Neural progenitor cell (in vitro differentiated cells): ENCODE measurements at regions not wholly inside any gene's neighbourhood (a gene's known extent, or its start where the extent isn't known, plus 50 kb on each side); places are given as distances from the start of the nearest gene placed in this dataset.
"Not testable (repeated sequence)": the region's sequence is repeated elsewhere in the genome, so short reads cannot be mapped to it uniquely, and the experiment has no call there.

Experiments used
- DNase-seq: peaks from one replicate; pipeline ENCODE4 v3.0.0-alpha.2; 2016; ENCODE audit warnings: low spot score
- H2AFZ ChIP-seq: fragments of 200-600 bp; sonication (generic); replicated peaks from 2 replicates; pipeline ENCODE4 v1.6.1; 2016; ENCODE audit warnings: antibody characterized with exemption
- H3F3A ChIP-seq: fragments of 200-600 bp; sonication (generic); 2 replicates; pipeline ENCODE4 v1.6.1; 2016; ENCODE audit warnings: antibody characterized with exemption, low read depth
- H3K27ac ChIP-seq: fragments of 200-600 bp; sonication (generic); 2 replicates; pipeline ENCODE4 v1.5.1; 2016; ENCODE audit warnings: mild to moderate bottlenecking
- H3K27me3 ChIP-seq: fragments of 200-600 bp; sonication (generic); 2 replicates; pipeline ENCODE4 v1.6.1; 2016; ENCODE audit warnings: mild to moderate bottlenecking, moderate library complexity
- H3K36me3 ChIP-seq: fragments of 200-600 bp; sonication (generic); 2 replicates; pipeline ENCODE4 v1.5.1; 2016
- H3K4me1 ChIP-seq: fragments of 200-600 bp; sonication (generic); 2 replicates; pipeline ENCODE4 v1.6.1; 2016; ENCODE audit warnings: mixed run types
- H3K4me2 ChIP-seq: fragments of 200-600 bp; sonication (generic); 2 replicates; pipeline ENCODE4 v1.6.1; 2016
- H3K4me3 ChIP-seq: fragments of 200-600 bp; sonication (generic); 2 replicates; pipeline ENCODE4 v1.5.1; 2016
- H3K79me2 ChIP-seq: fragments of 200-600 bp; sonication (generic); 2 replicates; pipeline ENCODE4 v1.6.1; 2016; ENCODE audit warnings: low read depth
- H3K9ac ChIP-seq: fragments of 200-600 bp; sonication (generic); 2 replicates; pipeline ENCODE4 v1.6.1; 2016
- H3K9me3 ChIP-seq: fragments of 200-600 bp; sonication (generic); 2 replicates; pipeline ENCODE4 v1.5.1; 2016; ENCODE audit warnings: low read depth
- H4K20me1 ChIP-seq: fragments of 200-600 bp; sonication (generic); 2 replicates; pipeline ENCODE4 v1.6.1; 2016; ENCODE audit warnings: low read depth
- H3K27ac Mint-ChIP-seq: 3 replicates; pipeline ENCODE4 v1.8.0; 2021; ENCODE audit warnings: mixed read lengths
- H3K27me3 Mint-ChIP-seq: 2 replicates; pipeline ENCODE4 v1.8.0; 2022; ENCODE audit warnings: low read depth, mild to moderate bottlenecking, inconsistent platforms, moderate library complexity, mixed read lengths; ENCODE audit not compliant: insufficient read depth
- H3K36me3 Mint-ChIP-seq: 3 replicates; pipeline ENCODE4 v1.8.0; 2021; ENCODE audit warnings: mixed read lengths
- H3K4me1 Mint-ChIP-seq: 3 replicates; pipeline ENCODE4 v1.8.0; 2021; ENCODE audit warnings: mixed read lengths
- H3K4me3 Mint-ChIP-seq: 3 replicates; pipeline ENCODE4 v1.8.0; 2021; ENCODE audit warnings: mild to moderate bottlenecking, moderate library complexity, mixed read lengths
- H3K9me3 Mint-ChIP-seq: 3 replicates; pipeline ENCODE4 v1.8.0; 2020; ENCODE audit warnings: mixed read lengths

DNA sequence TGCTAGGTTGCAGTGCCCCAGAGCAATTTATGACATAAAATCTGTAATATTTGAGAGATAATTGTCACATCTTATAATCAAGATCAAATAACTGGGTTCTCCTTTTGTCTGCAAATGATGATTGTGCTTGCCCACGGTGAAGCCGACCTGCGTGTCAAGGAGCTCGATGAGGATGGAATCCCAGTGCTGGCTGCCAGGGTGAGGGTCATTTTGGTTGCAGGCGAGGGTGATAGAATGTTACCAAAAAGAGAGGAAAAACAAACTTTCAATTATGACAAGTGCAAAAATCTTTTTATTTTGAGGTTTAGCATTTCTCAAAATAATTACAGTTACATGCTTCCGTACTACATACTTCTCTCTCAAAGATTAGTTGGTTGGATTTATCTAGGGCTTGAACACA is 76.4 kb upstream of the ZNF658 start:
- H3K27me3 ChIP-seq, H3K4me1 ChIP-seq, H3K9me3 Mint-ChIP-seq, H3K4me3 ChIP-seq, H3K4me3 Mint-ChIP-seq, H3K9ac ChIP-seq, H4K20me1 ChIP-seq, H3K36me3 ChIP-seq, H3K79me2 ChIP-seq, H2AFZ ChIP-seq, H3K4me1 Mint-ChIP-seq, H3K27ac ChIP-seq, H3K27ac Mint-ChIP-seq, H3K9me3 ChIP-seq, H3K36me3 Mint-ChIP-seq, DNase-seq, H3F3A ChIP-seq, H3K4me2 ChIP-seq, H3K27me3 Mint-ChIP-seq: not testable (repeated sequence)

DNA sequence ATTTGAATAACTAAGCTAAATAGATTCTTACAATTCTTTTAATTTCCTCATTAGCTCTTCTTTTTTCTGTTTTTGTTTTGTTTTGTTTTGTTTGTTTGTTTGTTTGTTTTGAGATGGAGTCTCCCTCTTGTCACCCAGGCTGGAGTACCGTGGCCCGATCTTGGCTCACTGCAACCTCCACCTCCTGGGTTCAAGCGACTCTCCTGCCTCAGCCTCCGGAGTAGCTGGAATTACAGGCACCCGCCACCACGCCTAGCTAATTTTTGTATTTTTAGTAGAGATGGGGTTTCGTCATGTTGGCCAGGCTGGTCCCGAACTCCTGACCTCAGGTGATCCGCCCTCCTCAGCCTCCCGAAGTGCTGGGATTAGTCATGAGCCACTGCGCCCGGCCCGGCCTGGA is 70.7 kb upstream of the ZNF658 start:
- not testable (repeated sequence) for H3K36me3 ChIP-seq, H3K4me1 ChIP-seq, H3K4me1 Mint-ChIP-seq, H3K27ac Mint-ChIP-seq, H3K27ac ChIP-seq, H3K4me2 ChIP-seq, H3K79me2 ChIP-seq, DNase-seq, H3K9me3 Mint-ChIP-seq, H3K9ac ChIP-seq, H3F3A ChIP-seq, H3K27me3 ChIP-seq, H3K4me3 Mint-ChIP-seq, H2AFZ ChIP-seq, H3K36me3 Mint-ChIP-seq, H3K4me3 ChIP-seq, H4K20me1 ChIP-seq, H3K27me3 Mint-ChIP-seq, H3K9me3 ChIP-seq

DNA sequence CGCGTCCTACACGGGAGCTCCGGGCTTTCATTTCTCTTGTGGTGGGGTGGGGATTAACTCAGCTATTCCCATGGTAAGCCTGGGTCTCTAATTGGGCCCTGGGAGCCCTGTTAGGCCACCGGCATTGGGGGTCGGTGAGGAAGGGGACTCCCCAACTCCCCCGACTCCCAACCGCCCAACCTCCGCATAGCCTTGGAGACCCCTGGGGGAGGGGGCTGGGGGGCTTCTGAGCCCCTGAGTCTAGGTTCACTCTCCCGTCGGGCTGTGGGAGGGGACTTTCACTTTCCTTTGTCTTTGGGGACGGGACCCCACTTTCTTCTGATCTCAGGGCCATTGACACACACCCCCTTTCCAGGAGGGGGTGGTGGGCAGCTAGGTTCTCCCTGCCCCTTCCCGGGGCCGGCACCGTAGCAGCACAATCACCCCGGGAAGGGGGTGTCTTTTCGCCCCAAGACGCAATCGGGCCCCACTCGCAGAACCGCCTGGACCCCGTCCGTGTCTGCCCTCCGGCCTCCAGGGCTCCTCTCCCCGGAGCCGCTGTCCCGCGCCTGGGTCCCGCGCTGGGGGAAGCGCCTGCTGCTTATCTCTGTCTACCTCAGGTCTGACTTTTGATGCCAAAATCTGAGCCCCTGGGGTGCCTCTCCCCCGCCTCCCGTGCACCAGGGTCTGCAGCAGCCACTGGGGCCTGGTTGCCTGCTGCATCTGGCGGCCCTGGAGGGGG is 69.6 kb upstream of the ZNF658 start:
- H4K20me1 ChIP-seq, DNase-seq, H3K27ac ChIP-seq, H3K4me2 ChIP-seq, H2AFZ ChIP-seq, H3K9me3 ChIP-seq, H3K9me3 Mint-ChIP-seq, H3K4me1 Mint-ChIP-seq, H3K36me3 ChIP-seq, H3K27me3 Mint-ChIP-seq, H3K36me3 Mint-ChIP-seq, H3K4me1 ChIP-seq, H3K9ac ChIP-seq, H3K27me3 ChIP-seq, H3K79me2 ChIP-seq, H3K27ac Mint-ChIP-seq, H3F3A ChIP-seq, H3K4me3 Mint-ChIP-seq, H3K4me3 ChIP-seq: not testable (repeated sequence)

DNA sequence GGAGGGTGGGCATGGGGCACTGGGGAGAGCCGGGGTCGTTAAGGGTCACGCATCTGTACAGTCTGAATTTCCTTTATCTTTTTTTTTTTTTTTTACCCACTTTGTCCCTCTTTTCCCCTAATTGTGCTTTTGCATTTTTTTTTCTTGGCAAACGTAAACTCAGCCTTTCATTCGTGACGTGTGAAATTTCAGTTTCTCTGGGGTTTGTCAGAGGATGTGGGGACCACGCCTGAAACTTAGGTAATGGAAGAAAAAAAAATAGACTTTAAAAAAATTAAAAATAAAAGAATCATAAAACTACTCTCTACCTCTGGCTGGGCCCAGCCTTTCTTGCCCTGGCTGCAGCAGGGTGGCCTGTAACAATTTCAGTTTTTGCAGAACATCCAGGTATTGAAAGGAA is 68.3 kb upstream of the ZNF658 start:
- not testable (repeated sequence) for H3K79me2 ChIP-seq, H3K36me3 Mint-ChIP-seq, H3K9ac ChIP-seq, H3K4me1 ChIP-seq, H3K4me3 Mint-ChIP-seq, H3K4me2 ChIP-seq, H3K9me3 Mint-ChIP-seq, H3K4me1 Mint-ChIP-seq, H3K4me3 ChIP-seq, H3K27ac ChIP-seq, H3K27me3 ChIP-seq, H2AFZ ChIP-seq, H3K27me3 Mint-ChIP-seq, H3K36me3 ChIP-seq, H4K20me1 ChIP-seq, H3F3A ChIP-seq, H3K27ac Mint-ChIP-seq, DNase-seq, H3K9me3 ChIP-seq

DNA sequence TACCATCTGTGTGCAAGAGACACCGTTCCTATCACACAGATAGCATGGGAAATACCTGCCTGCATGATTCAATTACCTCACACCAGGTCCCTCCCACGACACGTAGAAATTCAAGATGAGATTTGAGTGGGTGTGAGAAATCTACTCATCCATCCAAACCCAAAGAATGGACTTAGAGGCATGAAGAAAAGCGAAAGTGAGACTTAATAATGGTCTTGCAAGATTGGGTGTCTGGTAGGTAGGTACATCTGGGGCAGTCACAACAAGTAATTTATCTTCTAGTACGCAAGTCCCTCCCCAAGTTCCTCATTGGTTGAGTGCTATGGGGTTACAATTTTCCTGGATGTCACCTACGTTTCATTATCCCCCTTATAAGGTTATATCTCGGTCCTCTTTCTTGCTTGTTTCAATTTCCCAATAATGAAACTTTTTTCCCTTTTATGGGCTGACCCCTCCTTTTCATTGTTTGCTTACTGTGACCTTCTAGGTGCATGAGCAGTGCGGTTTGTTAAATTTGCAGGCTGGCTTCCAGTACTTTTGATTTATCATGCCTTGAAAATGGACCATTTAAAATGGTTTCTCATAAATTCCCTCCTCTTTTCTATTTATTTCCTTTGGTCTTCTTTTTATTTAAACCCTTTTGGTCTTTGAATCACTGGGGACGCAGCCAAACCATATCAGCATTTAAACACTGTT is 63.1 kb upstream of the ZNF658 start:
- not testable (repeated sequence) for H3K4me1 Mint-ChIP-seq, H3K4me2 ChIP-seq, H3K4me1 ChIP-seq, H3K27me3 Mint-ChIP-seq, H3K36me3 ChIP-seq, H3F3A ChIP-seq, H3K27ac ChIP-seq, H3K27ac Mint-ChIP-seq, H3K9ac ChIP-seq, H3K79me2 ChIP-seq, H2AFZ ChIP-seq, H3K9me3 Mint-ChIP-seq, H3K36me3 Mint-ChIP-seq, H3K4me3 ChIP-seq, H3K27me3 ChIP-seq, H4K20me1 ChIP-seq, H3K4me3 Mint-ChIP-seq, DNase-seq, H3K9me3 ChIP-seq
